ENCODE measurements at regions not wholly inside any gene's neighbourhood (a gene's known extent, or its start where the extent isn't known, plus 50 kb on each side); places are given as distances from the start of the nearest gene placed in this dataset.

DNA sequence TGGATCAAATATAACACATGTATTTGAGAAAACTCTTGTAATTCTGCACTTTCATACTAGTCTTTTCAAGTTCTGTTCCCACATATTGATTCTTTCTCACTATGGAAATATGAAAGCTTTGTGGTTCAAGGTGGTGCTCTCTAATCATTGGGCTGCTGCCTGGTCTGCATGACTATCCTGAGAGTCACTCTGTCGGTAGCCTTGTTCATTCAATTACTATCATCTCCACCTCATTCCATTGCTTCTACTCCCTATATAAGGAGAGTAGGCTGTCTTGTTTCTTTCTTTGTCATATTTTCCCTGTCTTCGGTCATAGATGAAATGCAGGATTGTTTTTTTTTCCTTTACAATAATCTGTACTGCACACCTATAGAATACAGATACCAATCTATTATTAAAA is 341.4 kb upstream of the ACTBL2 start:
- no peak for TF ChIP-seq POLR2A (IDR thresholded peaks at IDR 0.05)
- TF ChIP-seq, protein P1, sequence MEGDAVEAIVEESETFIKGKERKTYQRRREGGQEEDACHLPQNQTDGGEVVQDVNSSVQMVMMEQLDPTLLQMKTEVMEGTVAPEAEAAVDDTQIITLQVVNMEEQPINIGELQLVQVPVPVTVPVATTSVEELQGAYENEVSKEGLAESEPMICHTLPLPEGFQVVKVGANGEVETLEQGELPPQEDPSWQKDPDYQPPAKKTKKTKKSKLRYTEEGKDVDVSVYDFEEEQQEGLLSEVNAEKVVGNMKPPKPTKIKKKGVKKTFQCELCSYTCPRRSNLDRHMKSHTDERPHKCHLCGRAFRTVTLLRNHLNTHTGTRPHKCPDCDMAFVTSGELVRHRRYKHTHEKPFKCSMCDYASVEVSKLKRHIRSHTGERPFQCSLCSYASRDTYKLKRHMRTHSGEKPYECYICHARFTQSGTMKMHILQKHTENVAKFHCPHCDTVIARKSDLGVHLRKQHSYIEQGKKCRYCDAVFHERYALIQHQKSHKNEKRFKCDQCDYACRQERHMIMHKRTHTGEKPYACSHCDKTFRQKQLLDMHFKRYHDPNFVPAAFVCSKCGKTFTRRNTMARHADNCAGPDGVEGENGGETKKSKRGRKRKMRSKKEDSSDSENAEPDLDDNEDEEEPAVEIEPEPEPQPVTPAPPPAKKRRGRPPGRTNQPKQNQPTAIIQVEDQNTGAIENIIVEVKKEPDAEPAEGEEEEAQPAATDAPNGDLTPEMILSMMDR (IDR thresholded peaks at IDR 0.05): no peak
